Kidney (tissue), 13 donors: ENCODE measurements at regions not wholly inside any gene's neighbourhood (a gene's known extent, or its start where the extent isn't known, plus 50 kb on each side); places are given as distances from the start of the nearest gene placed in this dataset.
A peak's percentile ranks its signal among the peaks of the same experiment; 100 is the strongest.

Source experiments
- DNase-seq, 5 donors: peaks; one replicate each; pipeline ENCODE4 v3.0.0-alpha.2; 2013 to 2020
- FAIRE-seq: peaks from 2 replicates; lab custom pipeline; 2012; peaks lifted over from hg19 to GRCh38; lab: Jason Lieb, UNC
- H3K27ac ChIP-seq, 2 donors: one replicate each; pipeline ENCODE4 v1.7.0; 2013; ENCODE audit warnings: low read depth in 2 of 2, low read length in 2 of 2, inconsistent platforms in 1 of 2
- H3K27me3 ChIP-seq: one replicate; pipeline ENCODE4 v1.7.1; 2013; ENCODE audit warnings: low read length, inconsistent platforms; ENCODE audit not compliant: control insufficient read depth, insufficient read depth
- H3K36me3 ChIP-seq, 3 donors: one replicate each; pipeline versions ENCODE4 v1.7.0 to v1.7.1; 2013; ENCODE audit warnings: low read length in 3 of 3, control low read depth in 1 of 3, inconsistent platforms in 1 of 3; ENCODE audit not compliant: insufficient read depth in 3 of 3, control insufficient read depth in 2 of 3
- H3K4me1 ChIP-seq, 3 donors: one replicate each; pipeline versions ENCODE4 v1.7.0 to v1.7.1; 2013; ENCODE audit warnings: low read length in 3 of 3, inconsistent platforms in 1 of 3, low read depth in 1 of 3; ENCODE audit not compliant: control insufficient read depth in 2 of 3, insufficient read depth in 2 of 3
- H3K4me3 ChIP-seq, 3 donors: one replicate each; pipeline versions ENCODE4 v1.7.0 to v1.8.1; 2013; ENCODE audit warnings: low read length in 3 of 3, control low read depth in 1 of 3, inconsistent platforms in 1 of 3
- H3K9ac ChIP-seq, 3 donors: one replicate each; pipeline versions ENCODE4 v1.7.0 to v1.7.1; 2013; ENCODE audit warnings: low read length in 3 of 3, control low read depth in 1 of 3, inconsistent platforms in 1 of 3
- H3K9me3 ChIP-seq, 3 donors: one replicate each; pipeline versions ENCODE4 v1.7.0 to v1.7.1; 2013; ENCODE audit warnings: low read length in 3 of 3, control low read depth in 1 of 3, inconsistent platforms in 1 of 3; ENCODE audit not compliant: control insufficient read depth in 2 of 3, insufficient read depth in 1 of 3
- CTCF ChIP-seq: IDR thresholded peaks from 3 replicates; pipeline ENCODE4 v1.5.1; 2012; ENCODE audit warnings: mild to moderate bottlenecking, moderate library complexity, borderline replicate concordance; ENCODE audit not compliant: insufficient read depth; ENCODE audit errors: extremely low read depth
- intact Hi-C: fragments of 100-400 bp; cut with DNase I; formaldehyde crosslinking; loops from one replicate; pipeline ENCODE4 v1.11.1; 2022
- donor health status: control.
- donor health status: control.
- donor health status: control.
- donor health status: control.
- donor health status: control.
- donor health status: DM: yes; HTN: yes; CAD: no.
- donor health status: Normal renal cell carcinoma (clear cell type).

- Histone ChIP-seq H3K4me3 (no peak overlapping the region), H3K27ac (no peak overlapping the region), H3K9ac (no peak overlapping the region), H3K36me3 (no peaks in the 10 kb centered on the region), H3K27me3 (no peaks in the 10 kb centered on the region), H3K4me1 (no peaks in the 10 kb centered on the region), H3K9me3 (no peaks in the 10 kb centered on the region)
- TF ChIP-seq CTCF: no peak
- intact Hi-C loops: no loop called here
- DNase-seq (no peak), FAIRE-seq (no peak)
Observed at GRCh38 chr5:152549709-152550108, 144.6 kb upstream of the NMUR2 start.

GRCh38 chr5:152551061-152551460 is 146.0 kb upstream of the NMUR2 start:
- no peaks in the 10 kb centered on the region for H3K36me3 ChIP-seq
- H3K9ac ChIP-seq: no peak overlapping the region
- DNase-seq: no peak
- no peak overlapping the region for H3K27ac ChIP-seq
- no peak for TF ChIP-seq CTCF
- FAIRE-seq: no peak
- H3K4me3 ChIP-seq: no peak overlapping the region
- intact Hi-C loops: no loop called here
- no peaks in the 10 kb centered on the region for H3K27me3 ChIP-seq
- H3K4me1 ChIP-seq: no peaks in the 10 kb centered on the region
- H3K9me3 ChIP-seq: no peaks in the 10 kb centered on the region

GRCh38 chr5:152556784-152557183 is 151.7 kb upstream of the NMUR2 start:
- H3K36me3 ChIP-seq: no peaks in the 10 kb centered on the region
- FAIRE-seq: no peak
- intact Hi-C loops: no loop called here
- no peak for TF ChIP-seq CTCF
- peak in 3 of 5 donors; percentile 11 to 49 (median 14) for DNase-seq
- H3K9ac ChIP-seq: no peak overlapping the region
- H3K27me3 ChIP-seq: no peaks in the 10 kb centered on the region
- H3K9me3 ChIP-seq: no peaks in the 10 kb centered on the region
- H3K27ac ChIP-seq: no peak overlapping the region
- H3K4me3 ChIP-seq: no peak overlapping the region
- H3K4me1 ChIP-seq: no peaks in the 10 kb centered on the region

GRCh38 chr5:152560512-152561137 is 155.5 kb upstream of the NMUR2 start:
- no peaks in the 10 kb centered on the region for H3K4me1 ChIP-seq
- no peaks in the 10 kb centered on the region for H3K9me3 ChIP-seq
- H3K4me3 ChIP-seq: no peak overlapping the region
- DNase-seq (peak; percentile 67 to 81 (median 77)), FAIRE-seq (no peak)
- no peak overlapping the region for H3K27ac ChIP-seq
- H3K9ac ChIP-seq: no peak overlapping the region
- H3K27me3 ChIP-seq: no peaks in the 10 kb centered on the region
- no peaks in the 10 kb centered on the region for H3K36me3 ChIP-seq
- intact Hi-C loops: no loop called here
- TF ChIP-seq CTCF: peak; percentile 73
